ENCODE measurements at regions not wholly inside any gene's neighbourhood (a gene's known extent, or its start where the extent isn't known, plus 50 kb on each side); places are given as distances from the start of the nearest gene placed in this dataset.

DNA sequence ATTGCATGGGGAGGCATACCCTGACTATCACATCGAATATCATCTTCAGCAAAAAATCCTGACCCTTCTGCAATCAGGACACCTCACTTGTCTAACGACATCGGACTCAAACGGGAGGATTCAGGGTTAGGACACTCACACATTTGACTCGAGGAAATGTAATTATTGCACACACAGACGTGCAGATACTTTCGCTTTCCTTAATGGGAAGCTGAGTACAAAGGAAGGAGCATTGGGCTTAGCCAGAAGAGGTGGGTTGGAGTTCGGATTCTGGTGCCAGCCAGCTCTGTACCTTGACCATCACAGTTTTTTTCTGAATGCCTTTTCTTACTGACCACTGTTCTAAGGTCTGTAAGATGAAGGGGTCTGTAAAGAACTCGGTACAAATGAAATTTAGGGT is 260.4 kb downstream of the GALC start:
- TF ChIP-seq, protein P1, sequence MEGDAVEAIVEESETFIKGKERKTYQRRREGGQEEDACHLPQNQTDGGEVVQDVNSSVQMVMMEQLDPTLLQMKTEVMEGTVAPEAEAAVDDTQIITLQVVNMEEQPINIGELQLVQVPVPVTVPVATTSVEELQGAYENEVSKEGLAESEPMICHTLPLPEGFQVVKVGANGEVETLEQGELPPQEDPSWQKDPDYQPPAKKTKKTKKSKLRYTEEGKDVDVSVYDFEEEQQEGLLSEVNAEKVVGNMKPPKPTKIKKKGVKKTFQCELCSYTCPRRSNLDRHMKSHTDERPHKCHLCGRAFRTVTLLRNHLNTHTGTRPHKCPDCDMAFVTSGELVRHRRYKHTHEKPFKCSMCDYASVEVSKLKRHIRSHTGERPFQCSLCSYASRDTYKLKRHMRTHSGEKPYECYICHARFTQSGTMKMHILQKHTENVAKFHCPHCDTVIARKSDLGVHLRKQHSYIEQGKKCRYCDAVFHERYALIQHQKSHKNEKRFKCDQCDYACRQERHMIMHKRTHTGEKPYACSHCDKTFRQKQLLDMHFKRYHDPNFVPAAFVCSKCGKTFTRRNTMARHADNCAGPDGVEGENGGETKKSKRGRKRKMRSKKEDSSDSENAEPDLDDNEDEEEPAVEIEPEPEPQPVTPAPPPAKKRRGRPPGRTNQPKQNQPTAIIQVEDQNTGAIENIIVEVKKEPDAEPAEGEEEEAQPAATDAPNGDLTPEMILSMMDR (IDR thresholded peaks at IDR 0.05; ENCODE audit: low read length): no peak
- TF ChIP-seq EZH2 (optimal IDR thresholded peaks at IDR 0.05; ENCODE audit: low read depth, low read length): no peak
